ENCODE measurements at regions not wholly inside any gene's neighbourhood (a gene's known extent, or its start where the extent isn't known, plus 50 kb on each side); places are given as distances from the start of the nearest gene placed in this dataset.

- no peak overlapping the region for H3K4me2 ChIP-seq (ENCODE audit: insufficient read depth, insufficient read length, low read length)
Measured at GRCh38 chr11:80379620-80380278, 938.9 kb upstream of the TENM4 start.

More at GRCh38 chr11:80379620-80380278, 938.9 kb upstream of the TENM4 start:
- Mint-ChIP-seq H3K27ac (peak overlapping the region in 2 of 3 experiments; percentile 7 to 34; a peak in 1 of 7 replicates), H3K4me3 (no peak overlapping the region), H3K27me3 (ENCODE audit: low read depth) (no peaks in the 10 kb centered on the region), H3K9me3 (no peaks in the 10 kb centered on the region), H3K4me1 (peaks cover 31 to 34% of the 10 kb centered on the region in 2 experiments), H3K36me3 (ENCODE audit: insufficient read depth in 1 of 3, low read depth in 3 of 3) (no peaks in the 10 kb centered on the region; a peak in 1 of 7 replicates)
- DNase-seq: no peak
- H2BK120ac ChIP-seq (ENCODE audit: low read depth, low read length, poor library complexity, severe bottlenecking): no peak overlapping the region
- TF ChIP-seq, protein P1, sequence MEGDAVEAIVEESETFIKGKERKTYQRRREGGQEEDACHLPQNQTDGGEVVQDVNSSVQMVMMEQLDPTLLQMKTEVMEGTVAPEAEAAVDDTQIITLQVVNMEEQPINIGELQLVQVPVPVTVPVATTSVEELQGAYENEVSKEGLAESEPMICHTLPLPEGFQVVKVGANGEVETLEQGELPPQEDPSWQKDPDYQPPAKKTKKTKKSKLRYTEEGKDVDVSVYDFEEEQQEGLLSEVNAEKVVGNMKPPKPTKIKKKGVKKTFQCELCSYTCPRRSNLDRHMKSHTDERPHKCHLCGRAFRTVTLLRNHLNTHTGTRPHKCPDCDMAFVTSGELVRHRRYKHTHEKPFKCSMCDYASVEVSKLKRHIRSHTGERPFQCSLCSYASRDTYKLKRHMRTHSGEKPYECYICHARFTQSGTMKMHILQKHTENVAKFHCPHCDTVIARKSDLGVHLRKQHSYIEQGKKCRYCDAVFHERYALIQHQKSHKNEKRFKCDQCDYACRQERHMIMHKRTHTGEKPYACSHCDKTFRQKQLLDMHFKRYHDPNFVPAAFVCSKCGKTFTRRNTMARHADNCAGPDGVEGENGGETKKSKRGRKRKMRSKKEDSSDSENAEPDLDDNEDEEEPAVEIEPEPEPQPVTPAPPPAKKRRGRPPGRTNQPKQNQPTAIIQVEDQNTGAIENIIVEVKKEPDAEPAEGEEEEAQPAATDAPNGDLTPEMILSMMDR (conservative IDR thresholded peaks at IDR 0.05): no peak
- H2BK20ac ChIP-seq (ENCODE audit: low read depth, low read length, poor library complexity, severe bottlenecking): no peak overlapping the region
- no peak overlapping the region for H2AFZ ChIP-seq (ENCODE audit: low read length)
- no CpG with 5 or more reads among the region's 1 CpG for WGBS (ENCODE audit: extremely low coverage, insufficient read length, low lambda C conversion rate)
- no peak overlapping the region for H3K9ac ChIP-seq (ENCODE audit: extremely low read depth, insufficient read length, low read length)
- H2BK5ac ChIP-seq (ENCODE audit: insufficient read length, low read length): no peak overlapping the region
- H3K4ac ChIP-seq (ENCODE audit: low read depth, low read length): no peak overlapping the region
- no peaks in the 10 kb centered on the region for H3K27me3 ChIP-seq (ENCODE audit: insufficient read depth, low read length)
- no peak overlapping the region for H4K5ac ChIP-seq (ENCODE audit: insufficient read length, low read depth, low read length)
- no peaks in the 10 kb centered on the region for H3K23me2 ChIP-seq (ENCODE audit: insufficient read length, low read depth, low read length, poor library complexity, severe bottlenecking)
- H3K4me1 ChIP-seq (ENCODE audit: insufficient read depth, low read length): peaks cover 4% of the 10 kb centered on the region; the same call in 1 of the 2 replicates
- H3K79me2 ChIP-seq (ENCODE audit: insufficient read depth, low read length): no peaks in the 10 kb centered on the region
- H3K79me1 ChIP-seq (ENCODE audit: insufficient read depth, low read depth, low read length, poor library complexity, severe bottlenecking): no peaks in the 10 kb centered on the region
- no peak overlapping the region for H2AK5ac ChIP-seq (ENCODE audit: insufficient read length, low read length)
- no peak overlapping the region for H3K27ac ChIP-seq (ENCODE audit: insufficient read length, low read depth, low read length)
- no peak overlapping the region for H3T11ph ChIP-seq (ENCODE audit: low read length)
- H3K9me3 ChIP-seq (ENCODE audit: control insufficient read depth, low read depth, low read length): no peaks in the 10 kb centered on the region
- H4K8ac ChIP-seq (replicated peaks; ENCODE audit: insufficient read length, low read depth, low read length): no peak overlapping the region
- no peaks in the 10 kb centered on the region for H4K20me1 ChIP-seq (ENCODE audit: control insufficient read depth, insufficient read depth, insufficient read length)
- no peak overlapping the region for H4K91ac ChIP-seq (ENCODE audit: insufficient read length, low read depth, low read length)
- no peak overlapping the region for H2BK12ac ChIP-seq (ENCODE audit: insufficient read length, low read depth, low read length)
- no peak overlapping the region for H3K23ac ChIP-seq (ENCODE audit: insufficient read length, low read depth, low read length)
- no peak overlapping the region for H3K14ac ChIP-seq (ENCODE audit: insufficient read depth, low read length)
- H3K56ac ChIP-seq (ENCODE audit: insufficient read length, low read depth, low read length): no peak overlapping the region
- H2BK15ac ChIP-seq (ENCODE audit: low read depth, low read length): no peak overlapping the region
- no peak overlapping the region for H3K18ac ChIP-seq (ENCODE audit: insufficient read length, low read depth, low read length)

Measured in H9 (cell line).